WTC11 (cell line): ENCODE measurements at regions not wholly inside any gene's neighbourhood (a gene's known extent, or its start where the extent isn't known, plus 50 kb on each side); places are given as distances from the start of the nearest gene placed in this dataset.

Experiments used
- ATAC-seq: fragments of 200-7000 bp; cut with Tn5 transposase; 2 replicates; pipeline ENCODE4 v1.10.0; 2021; ENCODE audit warnings: mild to moderate bottlenecking, moderate library complexity
- CTCF ChIA-PET: fragments of 300-600 bp; sonication (Branson Sonifier 250); formaldehyde crosslinking; loops from one replicate; lab custom pipeline; 2021; ENCODE audit warnings: antibody characterized with exemption; lab: Charles Lee
- POLR2A ChIA-PET: fragments of 350-600 bp; sonication (Branson Sonifier 250); formaldehyde crosslinking; loops from one replicate; lab custom pipeline; 2021; ENCODE audit warnings: antibody characterized with exemption; lab: Charles Lee
- DNase-seq: peaks from one replicate; pipeline ENCODE4 v3.0.0; 2021; ENCODE audit warnings: low spot score
- H3K27ac Mint-ChIP-seq: 2 replicates; pipeline ENCODE4 v1.8.0; 2021; ENCODE audit warnings: mixed read lengths
- H3K27me3 Mint-ChIP-seq: 2 replicates; pipeline ENCODE4 v1.8.0; 2021; ENCODE audit warnings: low read depth, mild to moderate bottlenecking, moderate library complexity, mixed read lengths
- H3K36me3 Mint-ChIP-seq: 2 replicates; pipeline ENCODE4 v1.8.0; 2021; ENCODE audit warnings: mixed read lengths
- H3K4me1 Mint-ChIP-seq: 2 replicates; pipeline ENCODE4 v1.8.0; 2022; ENCODE audit warnings: mixed read lengths
- H3K4me3 Mint-ChIP-seq: 2 replicates; pipeline ENCODE4 v1.8.0; 2021; ENCODE audit warnings: mild to moderate bottlenecking, moderate library complexity, mixed read lengths
- H3K9me3 Mint-ChIP-seq: 2 replicates; pipeline ENCODE4 v1.8.0; 2021; ENCODE audit warnings: mixed read lengths
- ELF4 ChIP-seq: sonication (generic); formaldehyde crosslinking; IDR thresholded peaks from 2 replicates; pipeline ENCODE4 v1.8.1; 2022; ENCODE audit warnings: low read depth, mild to moderate bottlenecking, moderate library complexity, missing genetic modification reagents
- EMX1 ChIP-seq: fragments of 250-450 bp; sonication (Bioruptor Pico); IDR thresholded peaks from 2 replicates; pipeline ENCODE4 v1.8.0; 2021; ENCODE audit warnings: mild to moderate bottlenecking
- GABPB1 ChIP-seq: sonication (generic); formaldehyde crosslinking; IDR thresholded peaks from 2 replicates; pipeline ENCODE4 v1.8.1; 2023; ENCODE audit warnings: mild to moderate bottlenecking, missing genetic modification reagents
- HMGA2 ChIP-seq: fragments of 250-450 bp; sonication (Bioruptor Pico); IDR thresholded peaks from 2 replicates; pipeline ENCODE4 v1.4.0; 2021; ENCODE audit warnings: mild to moderate bottlenecking, moderate library complexity
- MYBL2 ChIP-seq: sonication (generic); formaldehyde crosslinking; IDR thresholded peaks from 2 replicates; pipeline ENCODE4 v1.8.1; 2023; ENCODE audit warnings: mild to moderate bottlenecking, moderate library complexity, missing genetic modification reagents
- NFATC4 ChIP-seq: fragments of 250-450 bp; sonication (Bioruptor Pico); IDR thresholded peaks from 2 replicates; pipeline ENCODE4 v1.9.0; 2021; ENCODE audit warnings: mild to moderate bottlenecking
- RELA ChIP-seq: sonication (generic); formaldehyde crosslinking; IDR thresholded peaks from 2 replicates; pipeline ENCODE4 v1.8.1; 2022; ENCODE audit warnings: missing genetic modification reagents, mild to moderate bottlenecking, borderline replicate concordance
- SOX15 ChIP-seq: fragments of 250-450 bp; sonication (Bioruptor Pico); IDR thresholded peaks from 2 replicates; pipeline ENCODE4 v1.9.0; 2021; ENCODE audit warnings: mild to moderate bottlenecking
- TCF7 ChIP-seq: sonication (generic); formaldehyde crosslinking; IDR thresholded peaks from 2 replicates; pipeline ENCODE4 v1.8.0; 2022; ENCODE audit warnings: mild to moderate bottlenecking, low read depth, missing genetic modification reagents, moderate library complexity
- ZNF317 ChIP-seq: sonication (generic); formaldehyde crosslinking; IDR thresholded peaks from 2 replicates; pipeline ENCODE4 v1.8.1; 2023; ENCODE audit warnings: low read depth, mild to moderate bottlenecking, moderate library complexity, missing genetic modification reagents, borderline replicate concordance
- TF ChIP-seq, protein P1 (sequence below): sonication (generic); formaldehyde crosslinking; IDR thresholded peaks from 2 replicates; pipeline ENCODE4 v1.8.0; 2023; ENCODE audit warnings: missing genetic modification reagents, mild to moderate bottlenecking, borderline replicate concordance
- TF ChIP-seq, protein P2 (sequence below): fragments of 250-450 bp; sonication (Bioruptor Pico); IDR thresholded peaks from 2 replicates; pipeline ENCODE4 v1.9.0; 2021; ENCODE audit warnings: mild to moderate bottlenecking
- TF ChIP-seq, protein P3 (sequence below): sonication (generic); formaldehyde crosslinking; IDR thresholded peaks from 2 replicates; pipeline ENCODE4 v1.8.1; 2022; ENCODE audit warnings: mild to moderate bottlenecking, missing genetic modification reagents, moderate library complexity, borderline replicate concordance
- TF ChIP-seq, protein P4 (sequence below): fragments of 250-450 bp; sonication (Bioruptor Pico); IDR thresholded peaks from 2 replicates; pipeline ENCODE4 v1.9.0; 2021; ENCODE audit warnings: mild to moderate bottlenecking
- TF ChIP-seq, protein P5 (sequence below): sonication (generic); formaldehyde crosslinking; IDR thresholded peaks from 2 replicates; pipeline ENCODE4 v1.8.1; 2023; ENCODE audit warnings: mild to moderate bottlenecking, moderate library complexity, missing genetic modification reagents
- TF ChIP-seq, protein P6 (sequence below): sonication (generic); formaldehyde crosslinking; IDR thresholded peaks from 2 replicates; pipeline ENCODE4 v1.8.1; 2023; ENCODE audit warnings: mild to moderate bottlenecking, missing genetic modification reagents
- TF ChIP-seq, protein P7 (sequence below): sonication (generic); formaldehyde crosslinking; IDR thresholded peaks from 2 replicates; pipeline ENCODE4 v1.8.0; 2022; ENCODE audit warnings: mild to moderate bottlenecking, missing genetic modification reagents

DNA sequence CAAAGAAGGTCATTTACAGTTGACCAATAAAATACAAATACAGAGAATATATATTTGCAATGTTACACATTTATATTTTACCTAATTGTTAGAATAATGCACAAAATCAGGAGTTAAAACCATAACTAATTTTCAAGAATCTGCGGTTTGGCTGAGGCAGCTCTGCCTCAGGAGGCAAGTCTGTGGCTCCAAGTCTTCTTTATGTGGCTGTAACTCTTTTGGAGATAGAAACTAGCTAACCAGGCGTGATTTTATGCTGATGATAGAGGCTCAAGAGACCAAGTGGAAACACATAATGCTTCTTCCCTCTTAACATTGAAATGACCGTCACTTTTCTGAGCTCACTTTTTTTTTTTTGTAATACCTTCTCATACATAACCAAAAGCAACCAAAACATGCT is 744.7 kb upstream of the CXADR start (continued):
- TF ChIP-seq, protein P1, sequence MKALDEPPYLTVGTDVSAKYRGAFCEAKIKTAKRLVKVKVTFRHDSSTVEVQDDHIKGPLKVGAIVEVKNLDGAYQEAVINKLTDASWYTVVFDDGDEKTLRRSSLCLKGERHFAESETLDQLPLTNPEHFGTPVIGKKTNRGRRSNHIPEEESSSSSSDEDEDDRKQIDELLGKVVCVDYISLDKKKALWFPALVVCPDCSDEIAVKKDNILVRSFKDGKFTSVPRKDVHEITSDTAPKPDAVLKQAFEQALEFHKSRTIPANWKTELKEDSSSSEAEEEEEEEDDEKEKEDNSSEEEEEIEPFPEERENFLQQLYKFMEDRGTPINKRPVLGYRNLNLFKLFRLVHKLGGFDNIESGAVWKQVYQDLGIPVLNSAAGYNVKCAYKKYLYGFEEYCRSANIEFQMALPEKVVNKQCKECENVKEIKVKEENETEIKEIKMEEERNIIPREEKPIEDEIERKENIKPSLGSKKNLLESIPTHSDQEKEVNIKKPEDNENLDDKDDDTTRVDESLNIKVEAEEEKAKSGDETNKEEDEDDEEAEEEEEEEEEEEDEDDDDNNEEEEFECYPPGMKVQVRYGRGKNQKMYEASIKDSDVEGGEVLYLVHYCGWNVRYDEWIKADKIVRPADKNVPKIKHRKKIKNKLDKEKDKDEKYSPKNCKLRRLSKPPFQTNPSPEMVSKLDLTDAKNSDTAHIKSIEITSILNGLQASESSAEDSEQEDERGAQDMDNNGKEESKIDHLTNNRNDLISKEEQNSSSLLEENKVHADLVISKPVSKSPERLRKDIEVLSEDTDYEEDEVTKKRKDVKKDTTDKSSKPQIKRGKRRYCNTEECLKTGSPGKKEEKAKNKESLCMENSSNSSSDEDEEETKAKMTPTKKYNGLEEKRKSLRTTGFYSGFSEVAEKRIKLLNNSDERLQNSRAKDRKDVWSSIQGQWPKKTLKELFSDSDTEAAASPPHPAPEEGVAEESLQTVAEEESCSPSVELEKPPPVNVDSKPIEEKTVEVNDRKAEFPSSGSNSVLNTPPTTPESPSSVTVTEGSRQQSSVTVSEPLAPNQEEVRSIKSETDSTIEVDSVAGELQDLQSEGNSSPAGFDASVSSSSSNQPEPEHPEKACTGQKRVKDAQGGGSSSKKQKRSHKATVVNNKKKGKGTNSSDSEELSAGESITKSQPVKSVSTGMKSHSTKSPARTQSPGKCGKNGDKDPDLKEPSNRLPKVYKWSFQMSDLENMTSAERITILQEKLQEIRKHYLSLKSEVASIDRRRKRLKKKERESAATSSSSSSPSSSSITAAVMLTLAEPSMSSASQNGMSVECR (CRISPR knock-in tag): no peak
- TF ChIP-seq, protein P2, sequence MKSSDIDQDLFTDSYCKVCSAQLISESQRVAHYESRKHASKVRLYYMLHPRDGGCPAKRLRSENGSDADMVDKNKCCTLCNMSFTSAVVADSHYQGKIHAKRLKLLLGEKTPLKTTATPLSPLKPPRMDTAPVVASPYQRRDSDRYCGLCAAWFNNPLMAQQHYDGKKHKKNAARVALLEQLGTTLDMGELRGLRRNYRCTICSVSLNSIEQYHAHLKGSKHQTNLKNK (CRISPR knock-in tag): no peak

DNA sequence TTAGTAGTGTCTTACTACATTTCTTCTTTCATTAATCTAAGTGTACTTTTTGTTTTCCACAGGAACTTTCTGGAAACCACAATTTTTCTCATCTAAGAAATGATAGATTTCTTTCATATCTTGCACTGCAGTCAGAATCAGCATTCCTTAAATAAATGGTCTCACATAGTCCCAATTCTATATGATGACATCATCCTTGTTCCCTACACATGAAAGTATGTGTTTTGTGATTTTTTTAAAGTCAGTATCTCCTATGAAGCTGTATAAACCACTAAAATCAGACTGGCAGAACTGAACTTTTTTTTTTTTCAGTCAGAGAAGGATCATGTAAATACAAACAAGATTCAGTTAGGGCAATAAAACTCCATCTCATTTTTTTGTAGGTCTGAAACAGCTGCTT is 742.6 kb upstream of the CXADR start:
- no peak for DNase-seq
- ATAC-seq: no peak
- Mint-ChIP-seq H3K4me3 (no peak overlapping the region), H3K27ac (no peak overlapping the region), H3K9me3 (no peaks in the 10 kb centered on the region), H3K36me3 (no peaks in the 10 kb centered on the region), H3K4me1 (peaks cover 8% of the 10 kb centered on the region), H3K27me3 (no peaks in the 10 kb centered on the region)
- no peak for TF ChIP-seq EMX1 (CRISPR knock-in tag)
- ChIA-PET POLR2A (no interaction called here), CTCF (no interaction called here)

DNA sequence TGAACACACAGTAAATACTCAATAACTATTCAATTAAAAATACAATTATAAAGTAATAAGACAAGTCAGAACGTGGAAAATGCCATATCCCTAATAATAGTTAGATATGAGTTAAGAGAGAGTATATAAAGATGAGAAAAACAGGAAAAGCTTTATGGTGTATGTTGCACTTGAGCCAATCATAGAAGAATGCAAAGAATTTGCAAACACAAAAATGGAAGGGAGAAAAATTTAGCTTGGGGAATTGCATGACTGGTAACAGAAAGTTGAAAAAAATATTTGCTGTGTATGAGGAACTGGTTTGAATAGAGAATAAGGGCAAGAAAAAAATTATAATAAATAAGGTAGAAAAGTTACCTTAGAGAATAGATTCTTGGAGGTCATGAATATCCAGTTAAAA is 739.6 kb upstream of the CXADR start:
- ATAC-seq (no peak), DNase-seq (no peak)
- Mint-ChIP-seq H3K4me3 (no peak overlapping the region), H3K27ac (no peak overlapping the region), H3K36me3 (no peaks in the 10 kb centered on the region), H3K27me3 (no peaks in the 10 kb centered on the region), H3K9me3 (no peaks in the 10 kb centered on the region), H3K4me1 (peaks cover 25% of the 10 kb centered on the region)
- TF ChIP-seq ELF4 (CRISPR knock-in tag) (no peak), NFATC4 (CRISPR knock-in tag) (no peak), TCF7 (no peak), SOX15 (CRISPR knock-in tag) (no peak), RELA (CRISPR knock-in tag) (no peak), HMGA2 (CRISPR knock-in tag) (no peak), MYBL2 (CRISPR knock-in tag) (no peak), ZNF317 (CRISPR knock-in tag) (no peak), GABPB1 (CRISPR knock-in tag) (no peak)
- TF ChIP-seq, protein P3, sequence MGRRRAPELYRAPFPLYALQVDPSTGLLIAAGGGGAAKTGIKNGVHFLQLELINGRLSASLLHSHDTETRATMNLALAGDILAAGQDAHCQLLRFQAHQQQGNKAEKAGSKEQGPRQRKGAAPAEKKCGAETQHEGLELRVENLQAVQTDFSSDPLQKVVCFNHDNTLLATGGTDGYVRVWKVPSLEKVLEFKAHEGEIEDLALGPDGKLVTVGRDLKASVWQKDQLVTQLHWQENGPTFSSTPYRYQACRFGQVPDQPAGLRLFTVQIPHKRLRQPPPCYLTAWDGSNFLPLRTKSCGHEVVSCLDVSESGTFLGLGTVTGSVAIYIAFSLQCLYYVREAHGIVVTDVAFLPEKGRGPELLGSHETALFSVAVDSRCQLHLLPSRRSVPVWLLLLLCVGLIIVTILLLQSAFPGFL (CRISPR knock-in tag): no peak
- TF ChIP-seq, protein P4, sequence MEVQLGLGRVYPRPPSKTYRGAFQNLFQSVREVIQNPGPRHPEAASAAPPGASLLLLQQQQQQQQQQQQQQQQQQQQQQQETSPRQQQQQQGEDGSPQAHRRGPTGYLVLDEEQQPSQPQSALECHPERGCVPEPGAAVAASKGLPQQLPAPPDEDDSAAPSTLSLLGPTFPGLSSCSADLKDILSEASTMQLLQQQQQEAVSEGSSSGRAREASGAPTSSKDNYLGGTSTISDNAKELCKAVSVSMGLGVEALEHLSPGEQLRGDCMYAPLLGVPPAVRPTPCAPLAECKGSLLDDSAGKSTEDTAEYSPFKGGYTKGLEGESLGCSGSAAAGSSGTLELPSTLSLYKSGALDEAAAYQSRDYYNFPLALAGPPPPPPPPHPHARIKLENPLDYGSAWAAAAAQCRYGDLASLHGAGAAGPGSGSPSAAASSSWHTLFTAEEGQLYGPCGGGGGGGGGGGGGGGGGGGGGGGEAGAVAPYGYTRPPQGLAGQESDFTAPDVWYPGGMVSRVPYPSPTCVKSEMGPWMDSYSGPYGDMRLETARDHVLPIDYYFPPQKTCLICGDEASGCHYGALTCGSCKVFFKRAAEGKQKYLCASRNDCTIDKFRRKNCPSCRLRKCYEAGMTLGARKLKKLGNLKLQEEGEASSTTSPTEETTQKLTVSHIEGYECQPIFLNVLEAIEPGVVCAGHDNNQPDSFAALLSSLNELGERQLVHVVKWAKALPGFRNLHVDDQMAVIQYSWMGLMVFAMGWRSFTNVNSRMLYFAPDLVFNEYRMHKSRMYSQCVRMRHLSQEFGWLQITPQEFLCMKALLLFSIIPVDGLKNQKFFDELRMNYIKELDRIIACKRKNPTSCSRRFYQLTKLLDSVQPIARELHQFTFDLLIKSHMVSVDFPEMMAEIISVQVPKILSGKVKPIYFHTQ (CRISPR knock-in tag): no peak
- TF ChIP-seq, protein P5, sequence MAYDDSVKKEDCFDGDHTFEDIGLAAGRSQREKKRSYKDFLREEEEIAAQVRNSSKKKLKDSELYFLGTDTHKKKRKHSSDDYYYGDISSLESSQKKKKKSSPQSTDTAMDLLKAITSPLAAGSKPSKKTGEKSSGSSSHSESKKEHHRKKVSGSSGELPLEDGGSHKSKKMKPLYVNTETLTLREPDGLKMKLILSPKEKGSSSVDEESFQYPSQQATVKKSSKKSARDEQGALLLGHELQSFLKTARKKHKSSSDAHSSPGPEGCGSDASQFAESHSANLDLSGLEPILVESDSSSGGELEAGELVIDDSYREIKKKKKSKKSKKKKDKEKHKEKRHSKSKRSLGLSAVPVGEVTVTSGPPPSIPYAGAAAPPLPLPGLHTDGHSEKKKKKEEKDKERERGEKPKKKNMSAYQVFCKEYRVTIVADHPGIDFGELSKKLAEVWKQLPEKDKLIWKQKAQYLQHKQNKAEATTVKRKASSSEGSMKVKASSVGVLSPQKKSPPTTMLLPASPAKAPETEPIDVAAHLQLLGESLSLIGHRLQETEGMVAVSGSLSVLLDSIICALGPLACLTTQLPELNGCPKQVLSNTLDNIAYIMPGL: no peak
- TF ChIP-seq, protein P6, sequence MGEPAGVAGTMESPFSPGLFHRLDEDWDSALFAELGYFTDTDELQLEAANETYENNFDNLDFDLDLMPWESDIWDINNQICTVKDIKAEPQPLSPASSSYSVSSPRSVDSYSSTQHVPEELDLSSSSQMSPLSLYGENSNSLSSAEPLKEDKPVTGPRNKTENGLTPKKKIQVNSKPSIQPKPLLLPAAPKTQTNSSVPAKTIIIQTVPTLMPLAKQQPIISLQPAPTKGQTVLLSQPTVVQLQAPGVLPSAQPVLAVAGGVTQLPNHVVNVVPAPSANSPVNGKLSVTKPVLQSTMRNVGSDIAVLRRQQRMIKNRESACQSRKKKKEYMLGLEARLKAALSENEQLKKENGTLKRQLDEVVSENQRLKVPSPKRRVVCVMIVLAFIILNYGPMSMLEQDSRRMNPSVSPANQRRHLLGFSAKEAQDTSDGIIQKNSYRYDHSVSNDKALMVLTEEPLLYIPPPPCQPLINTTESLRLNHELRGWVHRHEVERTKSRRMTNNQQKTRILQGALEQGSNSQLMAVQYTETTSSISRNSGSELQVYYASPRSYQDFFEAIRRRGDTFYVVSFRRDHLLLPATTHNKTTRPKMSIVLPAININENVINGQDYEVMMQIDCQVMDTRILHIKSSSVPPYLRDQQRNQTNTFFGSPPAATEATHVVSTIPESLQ: no peak
- TF ChIP-seq, protein P7, sequence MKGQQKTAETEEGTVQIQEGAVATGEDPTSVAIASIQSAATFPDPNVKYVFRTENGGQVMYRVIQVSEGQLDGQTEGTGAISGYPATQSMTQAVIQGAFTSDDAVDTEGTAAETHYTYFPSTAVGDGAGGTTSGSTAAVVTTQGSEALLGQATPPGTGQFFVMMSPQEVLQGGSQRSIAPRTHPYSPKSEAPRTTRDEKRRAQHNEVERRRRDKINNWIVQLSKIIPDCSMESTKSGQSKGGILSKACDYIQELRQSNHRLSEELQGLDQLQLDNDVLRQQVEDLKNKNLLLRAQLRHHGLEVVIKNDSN (CRISPR knock-in tag): no peak
- CTCF ChIA-PET: no interaction called here
- POLR2A ChIA-PET: no interaction called here
